Central memory CD8-positive, alpha-beta T cell (primary cell): ENCODE measurements at regions not wholly inside any gene's neighbourhood (a gene's known extent, or its start where the extent isn't known, plus 50 kb on each side); places are given as distances from the start of the nearest gene placed in this dataset.
"Not testable (repeated sequence)": the region's sequence is repeated elsewhere in the genome, so short reads cannot be mapped to it uniquely, and the experiment has no call there.

Experiments
- ATAC-seq: fragments of 150-1000 bp; cut with Tn5 transposase; replicated peaks from 2 replicates; pipeline ENCODE4 v1.10.0; 2022; ENCODE audit warnings: mild to moderate bottlenecking, moderate FRiP score, moderate number of reproducible peaks; ENCODE audit not compliant: poor library complexity, severe bottlenecking; ENCODE audit errors: extremely low read depth
- DNase-seq, 2 donors: peaks; one replicate each; pipeline ENCODE4 v3.0.0; 2021; ENCODE audit warnings: low spot score in 2 of 2
- H3K27ac Mint-ChIP-seq: one replicate; pipeline ENCODE4 v1.8.0; 2022; ENCODE audit warnings: low read depth, mild to moderate bottlenecking, moderate library complexity, mixed read lengths
- H3K27me3 Mint-ChIP-seq: one replicate; pipeline ENCODE4 v1.8.0; 2022; ENCODE audit warnings: mixed read lengths
- H3K36me3 Mint-ChIP-seq: one replicate; pipeline ENCODE4 v1.8.0; 2022; ENCODE audit warnings: mild to moderate bottlenecking, moderate library complexity, mixed read lengths; ENCODE audit not compliant: insufficient read depth
- H3K4me1 Mint-ChIP-seq: one replicate; pipeline ENCODE4 v1.8.0; 2022; ENCODE audit warnings: mixed read lengths
- H3K4me3 Mint-ChIP-seq: one replicate; pipeline ENCODE4 v1.8.0; 2022; ENCODE audit warnings: mild to moderate bottlenecking, moderate library complexity, mixed read lengths
- H3K9me3 Mint-ChIP-seq: one replicate; pipeline ENCODE4 v1.8.0; 2022; ENCODE audit warnings: mixed read lengths

DNA sequence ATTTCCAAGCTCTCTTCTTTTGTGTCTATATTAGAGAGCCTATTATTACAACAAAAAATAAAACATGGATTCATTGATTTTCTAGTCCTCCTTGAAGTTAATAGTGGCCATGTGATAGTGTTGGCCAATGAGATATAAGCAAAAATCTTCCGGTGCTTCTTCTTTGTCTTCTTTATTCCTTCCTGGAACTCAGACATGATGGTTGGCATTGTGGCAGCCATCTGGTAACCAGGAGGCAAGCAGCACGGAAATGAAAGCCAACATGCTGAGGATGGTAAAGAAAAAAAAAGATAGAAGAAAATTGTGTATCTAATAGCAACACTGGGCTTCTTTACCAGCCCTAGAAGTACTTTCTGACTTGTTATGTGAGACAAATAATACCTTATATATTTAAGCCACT lies 50.8 kb upstream of the SEL1L start:
- Mint-ChIP-seq H3K4me3 (no peak overlapping the region), H3K36me3 (no peaks in the 10 kb centered on the region), H3K27ac (no peak overlapping the region), H3K4me1 (no peaks in the 10 kb centered on the region), H3K27me3 (peaks cover 17% of the 10 kb centered on the region), H3K9me3 (no peaks in the 10 kb centered on the region)
- DNase-seq (no peak), ATAC-seq (no peak)

DNA sequence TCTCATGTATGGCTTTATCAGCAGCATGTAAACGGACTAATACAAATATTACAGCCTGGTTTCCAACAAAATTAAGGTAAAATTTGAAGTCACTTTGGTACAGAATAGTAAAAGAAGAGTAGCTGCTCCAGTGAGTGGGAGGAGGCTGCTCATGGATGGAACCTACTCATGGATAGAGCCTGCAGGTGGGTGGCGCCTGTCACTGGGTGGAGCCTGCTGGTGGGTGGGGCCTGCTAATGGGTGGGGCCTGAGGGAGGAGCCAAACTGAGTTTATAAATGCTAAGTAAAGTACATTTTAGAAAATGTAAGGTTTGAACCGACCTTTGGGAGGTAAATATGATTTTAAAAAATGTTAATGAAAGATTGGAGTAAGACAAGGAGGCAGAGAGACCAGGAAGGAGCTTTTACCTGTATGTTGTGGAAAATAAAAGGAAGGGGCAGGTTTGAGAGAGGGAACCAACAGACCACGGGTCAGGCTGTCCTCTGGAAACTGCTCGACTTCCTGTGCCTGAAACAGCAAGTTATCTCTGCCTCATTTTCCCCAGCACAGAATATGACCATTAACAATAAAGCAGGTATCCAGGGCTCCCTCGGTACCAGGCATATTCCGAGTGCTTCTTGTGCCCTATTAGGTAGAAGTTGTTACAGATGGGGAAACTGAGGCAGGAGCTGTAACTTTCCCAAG lies 55.9 kb upstream of the SEL1L start:
- Mint-ChIP-seq H3K4me3 (no peak overlapping the region), H3K4me1 (no peaks in the 10 kb centered on the region), H3K27me3 (no peaks in the 10 kb centered on the region), H3K9me3 (no peaks in the 10 kb centered on the region), H3K27ac (no peak overlapping the region), H3K36me3 (no peaks in the 10 kb centered on the region)
- ATAC-seq = no peak
- DNase-seq = no peak

- DNase-seq (no peak), ATAC-seq (no peak)
- H3K4me1 Mint-ChIP-seq = no peaks in the 10 kb centered on the region
- H3K4me3 Mint-ChIP-seq = no peak overlapping the region
- H3K27me3 Mint-ChIP-seq = peaks cover 4% of the 10 kb centered on the region
- no peak overlapping the region for H3K27ac Mint-ChIP-seq
- no peaks in the 10 kb centered on the region for H3K36me3 Mint-ChIP-seq
- H3K9me3 Mint-ChIP-seq = no peaks in the 10 kb centered on the region
Observed at GRCh38 chr14:81591266-81591665, 57.6 kb upstream of the SEL1L start.

DNA sequence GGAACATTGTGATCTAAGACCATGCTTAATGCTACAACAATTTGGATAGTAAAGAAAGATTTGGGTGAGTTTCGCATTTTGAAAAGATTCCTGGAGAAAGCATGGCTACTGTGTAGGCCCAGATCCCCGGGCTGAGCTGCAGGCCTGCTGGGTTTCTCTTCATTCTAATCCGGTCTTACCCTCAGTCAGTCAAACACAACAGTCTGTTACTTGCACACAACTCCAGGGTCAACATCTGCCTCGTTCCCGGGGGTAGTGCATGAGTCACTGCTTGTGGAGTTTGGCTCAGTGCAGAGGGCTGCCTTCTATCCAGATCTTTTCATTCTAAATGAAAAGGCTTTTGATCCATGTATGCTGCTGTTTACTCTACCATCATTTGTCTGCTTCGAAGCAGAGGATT lies 60.4 kb upstream of the SEL1L start:
- Mint-ChIP-seq H3K4me3 (no peak overlapping the region), H3K27ac (no peak overlapping the region), H3K9me3 (no peaks in the 10 kb centered on the region), H3K27me3 (peaks cover 13% of the 10 kb centered on the region), H3K4me1 (no peaks in the 10 kb centered on the region), H3K36me3 (peaks cover 3% of the 10 kb centered on the region)
- ATAC-seq = no peak
- DNase-seq = no peak

DNA sequence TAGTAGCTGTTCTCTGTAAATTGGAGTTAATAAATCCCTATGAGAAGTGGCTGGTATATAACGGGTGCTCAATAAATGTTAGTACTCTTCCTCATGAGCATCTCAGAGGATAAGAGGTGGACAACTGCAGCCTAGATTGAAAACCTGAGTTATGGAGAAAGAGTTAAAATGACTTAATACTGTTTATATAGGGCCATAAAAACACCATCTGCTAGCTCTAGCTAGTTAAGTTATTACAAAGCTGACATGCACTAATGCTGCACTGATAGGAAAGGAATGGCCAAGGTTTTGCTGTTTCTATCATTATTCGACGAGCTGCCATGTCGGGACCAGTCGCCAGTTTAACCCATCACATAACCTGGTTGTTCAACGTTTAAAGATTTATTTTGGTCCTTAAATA lies 72.0 kb upstream of the SEL1L start:
- peaks cover 48% of the 10 kb centered on the region for H3K27me3 Mint-ChIP-seq
- ATAC-seq = no peak
- H3K9me3 Mint-ChIP-seq = no peaks in the 10 kb centered on the region
- DNase-seq = no peak
- H3K4me3 Mint-ChIP-seq = no peak overlapping the region
- H3K36me3 Mint-ChIP-seq = no peaks in the 10 kb centered on the region
- no peaks in the 10 kb centered on the region for H3K4me1 Mint-ChIP-seq
- no peak overlapping the region for H3K27ac Mint-ChIP-seq

- Mint-ChIP-seq H3K27ac (no peak overlapping the region), H3K27me3 (peaks cover 31% of the 10 kb centered on the region), H3K9me3 (no peaks in the 10 kb centered on the region), H3K4me3 (no peak overlapping the region), H3K36me3 (no peaks in the 10 kb centered on the region), H3K4me1 (no peaks in the 10 kb centered on the region)
- ATAC-seq (no peak), DNase-seq (no peak)
Observed at GRCh38 chr14:81613341-81614045, 79.8 kb upstream of the SEL1L start.

- peaks cover 23% of the 10 kb centered on the region for H3K27me3 Mint-ChIP-seq
- ATAC-seq, H3K4me3 Mint-ChIP-seq, DNase-seq, H3K36me3 Mint-ChIP-seq, H3K9me3 Mint-ChIP-seq, H3K27ac Mint-ChIP-seq, H3K4me1 Mint-ChIP-seq: not testable (repeated sequence)
Observed at GRCh38 chr14:81614302-81614701, 80.6 kb upstream of the SEL1L start.

DNA sequence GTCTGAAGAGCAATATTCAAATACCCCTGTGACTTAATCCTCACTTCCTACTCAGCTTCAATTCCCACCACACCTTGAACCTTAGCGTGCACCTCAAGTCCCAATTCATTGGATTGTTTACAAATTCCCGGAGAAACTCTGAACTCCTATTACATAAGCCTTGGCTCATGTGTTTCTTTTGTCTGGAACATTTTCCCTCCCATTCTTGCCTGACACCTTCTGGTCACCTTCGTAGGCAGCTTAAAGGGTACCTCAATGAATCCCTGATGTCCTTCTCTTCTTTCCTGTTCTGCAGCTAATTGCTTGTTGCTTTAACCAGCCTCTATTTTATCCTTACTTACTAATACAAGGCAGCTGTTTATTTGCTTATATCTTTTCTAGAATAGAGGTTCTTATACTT lies 85.0 kb upstream of the SEL1L start:
- no peaks in the 10 kb centered on the region for H3K27me3 Mint-ChIP-seq
- no peaks in the 10 kb centered on the region for H3K9me3 Mint-ChIP-seq
- H3K4me3 Mint-ChIP-seq = no peak overlapping the region
- ATAC-seq = no peak
- no peaks in the 10 kb centered on the region for H3K4me1 Mint-ChIP-seq
- no peaks in the 10 kb centered on the region for H3K36me3 Mint-ChIP-seq
- H3K27ac Mint-ChIP-seq = no peak overlapping the region
- no peak for DNase-seq

DNA sequence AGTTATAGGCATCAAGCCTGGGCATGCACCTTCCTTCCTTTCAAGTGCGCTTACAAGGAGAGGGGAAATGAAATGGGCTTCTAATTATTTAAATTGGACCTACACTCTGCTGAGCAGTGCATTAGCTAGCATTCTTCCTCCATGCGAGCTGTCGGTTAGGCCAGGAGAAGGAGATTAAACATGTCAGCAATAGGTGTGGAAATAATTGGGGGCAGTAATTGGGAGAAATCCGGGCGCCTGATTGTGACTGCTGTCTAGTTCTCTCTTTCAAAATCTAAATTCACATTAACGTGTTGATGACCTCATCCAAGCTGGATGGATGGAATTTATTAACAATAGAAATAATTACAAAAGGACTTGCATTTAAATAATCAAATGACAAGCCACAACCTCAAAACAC lies 86.2 kb upstream of the SEL1L start:
- Mint-ChIP-seq H3K9me3 (no peaks in the 10 kb centered on the region), H3K4me1 (no peaks in the 10 kb centered on the region), H3K4me3 (no peak overlapping the region), H3K27ac (no peak overlapping the region), H3K36me3 (no peaks in the 10 kb centered on the region), H3K27me3 (peaks cover 7% of the 10 kb centered on the region)
- ATAC-seq (no peak), DNase-seq (no peak)

DNA sequence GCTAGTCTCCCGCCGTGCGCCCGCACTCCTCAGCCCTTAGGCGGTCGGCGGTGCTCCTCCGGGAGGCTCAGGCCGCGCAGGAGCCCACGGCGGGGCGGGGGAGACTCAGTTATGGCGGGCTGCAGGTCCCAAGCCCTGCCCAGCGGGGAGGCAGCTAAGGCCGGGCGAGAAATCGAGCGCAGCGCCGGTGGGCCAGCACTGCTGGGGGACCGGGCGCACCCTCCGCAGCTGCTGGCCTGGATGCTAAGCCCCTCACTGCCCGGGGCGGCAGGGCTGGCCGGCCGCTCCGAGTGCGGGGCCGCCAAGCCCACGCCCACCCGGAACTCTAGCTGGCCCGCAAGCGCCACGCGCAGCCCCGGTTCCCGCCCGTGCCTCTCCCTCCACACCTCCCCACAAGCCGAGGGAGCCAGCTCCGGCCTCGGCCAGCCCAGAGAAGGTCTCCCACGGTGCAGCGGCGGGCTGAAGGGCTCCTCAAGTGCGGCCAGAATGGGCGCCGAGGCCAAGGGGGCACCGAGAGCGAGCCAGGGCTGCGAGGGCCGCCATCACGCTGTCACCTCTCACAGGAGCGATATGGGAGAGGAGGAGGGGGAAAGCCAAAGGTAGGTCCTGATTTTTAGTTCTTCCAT lies 90.2 kb upstream of the SEL1L start:
- not testable (repeated sequence) for H3K4me1 Mint-ChIP-seq, H3K27me3 Mint-ChIP-seq, H3K4me3 Mint-ChIP-seq, ATAC-seq, DNase-seq, H3K27ac Mint-ChIP-seq, H3K9me3 Mint-ChIP-seq, H3K36me3 Mint-ChIP-seq

- H3K9me3 Mint-ChIP-seq = no peaks in the 10 kb centered on the region
- H3K27ac Mint-ChIP-seq = no peak overlapping the region
- H3K36me3 Mint-ChIP-seq = no peaks in the 10 kb centered on the region
- no peak for DNase-seq
- no peaks in the 10 kb centered on the region for H3K4me1 Mint-ChIP-seq
- peaks cover 8% of the 10 kb centered on the region for H3K27me3 Mint-ChIP-seq
- ATAC-seq = no peak
- no peak overlapping the region for H3K4me3 Mint-ChIP-seq
Observed at GRCh38 chr14:81625343-81625742, 91.7 kb upstream of the SEL1L start.

DNA sequence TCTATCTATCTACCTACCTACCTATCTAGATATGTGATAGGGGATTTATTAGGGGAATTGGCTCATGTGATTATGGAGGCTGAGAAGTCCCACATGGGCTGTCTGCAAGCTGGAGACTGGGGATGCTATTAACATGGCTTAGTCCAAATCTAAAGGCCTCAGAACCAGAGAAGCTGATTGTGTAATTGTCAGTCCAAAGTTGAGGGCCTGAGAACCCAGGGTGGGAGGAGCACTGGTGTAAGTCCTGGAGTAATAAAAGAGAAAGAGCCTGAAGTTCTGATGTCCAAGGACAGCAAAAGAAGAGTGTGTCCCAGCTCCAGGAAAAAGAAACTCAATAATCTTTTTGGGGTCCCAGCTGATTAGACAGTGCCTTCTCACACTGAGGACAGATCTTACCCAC lies 98.5 kb upstream of the SEL1L start:
- peaks cover 2% of the 10 kb centered on the region for H3K36me3 Mint-ChIP-seq
- H3K4me1 Mint-ChIP-seq = no peaks in the 10 kb centered on the region
- no peak overlapping the region for H3K27ac Mint-ChIP-seq
- H3K27me3 Mint-ChIP-seq = no peaks in the 10 kb centered on the region
- DNase-seq = no peak
- H3K4me3 Mint-ChIP-seq = no peak overlapping the region
- H3K9me3 Mint-ChIP-seq = no peaks in the 10 kb centered on the region
- ATAC-seq = no peak

DNA sequence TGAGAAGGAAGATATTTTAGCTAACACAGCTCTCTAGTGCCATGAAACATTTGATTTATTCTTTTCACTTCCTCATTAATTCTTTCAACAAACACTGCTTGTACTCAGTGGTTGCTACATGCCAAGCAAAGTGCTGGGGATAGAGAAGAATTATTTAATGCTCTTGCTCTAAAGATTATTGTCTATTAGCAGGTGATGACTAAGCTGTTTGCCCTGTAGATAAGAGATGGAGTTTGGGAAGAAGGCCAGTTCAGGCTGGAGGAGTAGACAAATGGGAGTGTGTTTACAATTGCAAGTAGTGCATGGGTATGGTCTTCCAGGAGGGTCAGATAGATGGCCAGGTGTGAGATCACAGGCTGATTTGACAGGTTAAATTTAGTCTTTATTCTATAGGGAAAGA lies 99.8 kb upstream of the SEL1L start:
- H3K27me3 Mint-ChIP-seq = no peaks in the 10 kb centered on the region
- H3K36me3 Mint-ChIP-seq = peaks cover 2% of the 10 kb centered on the region
- DNase-seq = no peak
- H3K9me3 Mint-ChIP-seq = no peaks in the 10 kb centered on the region
- no peak overlapping the region for H3K27ac Mint-ChIP-seq
- ATAC-seq = no peak
- no peak overlapping the region for H3K4me3 Mint-ChIP-seq
- H3K4me1 Mint-ChIP-seq = no peaks in the 10 kb centered on the region
